ENCODE measurements at regions not wholly inside any gene's neighbourhood (a gene's known extent, or its start where the extent isn't known, plus 50 kb on each side); places are given as distances from the start of the nearest gene placed in this dataset.
"Not testable (repeated sequence)": the region's sequence is repeated elsewhere in the genome, so short reads cannot be mapped to it uniquely, and the experiment has no call there.

DNA sequence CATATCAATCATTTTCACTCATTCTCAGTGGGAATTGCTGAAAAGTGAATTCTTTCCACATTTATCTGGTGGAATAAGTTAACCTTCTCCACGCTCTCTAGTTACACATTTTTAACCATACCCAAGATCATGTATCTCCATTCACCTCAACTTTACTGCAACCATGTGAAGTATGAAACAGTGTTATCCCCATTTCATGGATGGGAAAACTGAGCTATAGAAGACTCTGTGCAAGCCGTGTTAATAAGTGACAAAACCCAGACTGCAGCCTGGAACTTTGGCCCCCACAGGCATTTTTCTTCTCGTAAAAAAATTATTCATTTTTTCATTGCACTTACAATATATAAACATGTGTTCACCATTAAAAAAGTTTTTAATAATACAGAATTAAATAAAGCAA is 82.4 kb upstream of the CCND2 start:
- no peak for DNase-seq

DNA sequence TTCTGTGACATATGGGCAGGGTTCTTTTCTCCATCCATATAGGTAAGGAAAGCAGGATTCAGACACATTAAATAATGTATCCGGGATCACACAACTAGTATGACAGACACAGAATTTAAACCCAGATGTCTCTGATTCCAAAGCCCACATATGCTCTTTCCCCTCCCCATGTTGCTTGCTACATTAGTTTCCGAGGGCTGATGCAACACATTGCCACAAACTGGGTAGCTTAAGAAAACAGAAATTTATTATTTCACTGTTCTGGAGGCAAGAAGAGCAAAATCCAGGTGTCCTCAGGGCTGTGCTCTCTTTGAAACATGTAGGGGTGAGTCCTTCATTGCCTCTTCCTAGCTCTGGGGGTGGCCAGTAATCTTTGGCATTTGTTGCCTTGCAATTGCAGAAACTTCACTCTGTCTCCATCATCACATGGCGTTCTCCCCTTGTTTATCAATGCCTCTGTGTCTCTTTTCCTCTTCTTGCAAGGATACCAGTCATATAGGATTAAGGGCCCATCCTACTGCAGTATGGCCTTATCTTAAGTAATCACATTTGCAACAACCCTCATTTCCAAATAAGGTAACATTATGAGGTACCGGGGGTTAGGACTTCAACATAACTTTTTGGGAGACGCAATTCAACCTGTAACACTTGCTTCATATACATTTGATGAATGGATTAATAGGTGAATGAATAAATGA is 83.0 kb upstream of the CCND2 start:
- DNase-seq = no peak

DNA sequence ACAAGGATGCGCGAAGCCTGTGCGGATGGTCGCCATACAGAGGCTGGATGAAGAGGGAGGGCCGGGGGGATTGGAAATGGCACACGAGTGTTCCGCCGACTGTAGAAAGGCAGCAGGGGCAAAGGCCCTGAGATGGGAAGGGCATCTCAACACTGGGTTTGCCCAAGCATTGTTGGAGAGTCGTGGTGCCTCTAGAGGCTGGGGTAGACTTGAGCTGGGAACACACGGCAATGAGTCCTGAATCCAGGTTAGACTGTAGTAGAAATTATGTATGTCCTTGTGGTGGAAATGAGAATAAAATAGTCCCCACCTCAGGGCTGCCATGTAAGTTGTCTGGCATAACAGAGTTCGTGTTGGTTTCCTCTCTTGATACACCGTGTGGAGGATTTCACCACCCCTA is 83.8 kb upstream of the CCND2 start:
- no peak for DNase-seq

DNA sequence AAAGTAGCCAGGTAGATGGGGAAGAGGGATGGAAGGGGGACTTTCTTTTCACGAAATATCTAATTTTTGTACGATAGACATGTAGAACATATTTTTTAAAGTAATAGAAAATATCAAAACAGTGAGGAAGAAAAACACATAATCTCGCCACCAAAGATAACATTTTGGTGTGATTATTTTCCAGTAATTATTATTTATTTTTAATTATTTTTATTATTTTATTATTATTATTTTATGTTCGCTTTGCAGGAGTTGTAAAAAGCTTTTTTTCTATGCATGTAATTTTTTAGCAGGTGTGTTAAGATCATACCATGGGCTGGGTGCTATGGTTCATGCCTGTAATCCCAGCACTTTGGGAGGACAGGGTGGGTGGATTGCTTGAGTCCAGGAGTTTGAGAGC is 85.6 kb upstream of the CCND2 start:
- no peak for DNase-seq

GRCh38 chr12:4187315-4187714 is 86.2 kb upstream of the CCND2 start:
- not testable (repeated sequence) for DNase-seq

GRCh38 chr12:4178424-4179170 is 95.0 kb upstream of the CCND2 start:
- DNase-seq = no peak

- DNase-seq = no peak
Observed at GRCh38 chr12:4177262-4177661, 96.3 kb upstream of the CCND2 start.

DNA sequence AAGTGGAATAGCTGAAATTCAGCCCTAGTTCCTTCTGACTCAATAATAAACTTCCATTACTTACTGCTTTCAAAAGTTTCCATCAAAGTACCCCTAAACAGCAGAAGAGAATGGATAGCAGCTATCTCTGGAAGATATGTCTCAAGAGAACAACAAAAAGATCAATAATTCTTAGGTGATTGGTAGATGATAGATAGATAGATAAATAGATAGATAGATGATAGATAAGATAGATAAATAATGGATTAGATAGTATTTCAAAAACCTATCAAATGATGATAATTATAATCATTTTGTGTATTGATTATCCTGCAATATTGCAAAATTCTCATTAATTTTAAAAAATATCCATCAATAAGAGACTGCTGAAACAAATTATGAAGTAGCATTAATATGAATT is 97.4 kb upstream of the CCND2 start:
- no peak for DNase-seq

DNA sequence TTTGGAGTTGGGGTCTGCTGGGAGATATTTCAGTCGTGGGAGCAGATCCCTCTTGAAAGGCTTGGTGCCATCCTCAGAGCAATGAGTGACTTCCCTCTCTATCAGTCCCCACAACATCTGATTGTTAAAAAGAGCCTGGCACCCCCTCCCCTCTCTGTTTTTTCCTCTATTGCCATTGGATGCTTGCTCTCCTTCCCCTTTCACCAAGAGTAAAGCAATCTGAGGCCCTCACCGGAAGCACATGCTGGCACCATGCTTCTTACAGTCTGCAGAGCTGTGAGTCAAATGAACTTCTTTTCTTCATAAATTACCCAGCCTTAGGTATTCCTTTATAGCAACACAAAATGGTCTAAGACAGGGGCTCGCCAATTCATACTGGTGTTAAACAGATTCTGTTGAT is 99.1 kb upstream of the CCND2 start:
- no peak for DNase-seq

- no peak for DNase-seq
Observed at GRCh38 chr12:4172999-4173398, 100.6 kb upstream of the CCND2 start.

GRCh38 chr12:4171742-4172141 is 101.8 kb upstream of the CCND2 start:
- DNase-seq = no peak

DNA sequence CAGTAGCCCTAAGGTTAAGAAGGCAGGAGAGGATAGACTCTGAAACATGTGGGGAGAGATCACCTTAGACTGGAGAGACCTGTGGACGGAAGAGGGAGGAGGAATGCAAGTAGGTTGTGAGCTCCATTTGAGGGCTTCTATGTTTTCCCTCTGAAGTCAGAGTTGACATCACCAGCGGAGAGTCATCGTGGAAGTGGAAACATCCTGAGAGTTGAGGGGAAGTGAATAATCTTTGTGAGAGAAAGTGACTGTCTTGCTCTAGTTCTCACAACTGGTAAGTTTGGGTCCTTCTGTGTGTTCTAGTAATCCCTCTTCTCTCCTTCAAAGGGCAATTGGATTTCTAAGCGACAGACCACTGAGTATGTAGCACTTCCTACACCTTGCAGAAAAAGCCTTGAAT is 103.6 kb upstream of the CCND2 start:
- DNase-seq = no peak

- DNase-seq = no peak
Observed at GRCh38 chr12:4169531-4169930, 104.0 kb upstream of the CCND2 start.

- no peak for DNase-seq
Observed at GRCh38 chr12:4168036-4168435, 105.5 kb upstream of the CCND2 start.

- DNase-seq = no peak
Observed at GRCh38 chr12:4164559-4165558, 108.7 kb upstream of the CCND2 start.

DNA sequence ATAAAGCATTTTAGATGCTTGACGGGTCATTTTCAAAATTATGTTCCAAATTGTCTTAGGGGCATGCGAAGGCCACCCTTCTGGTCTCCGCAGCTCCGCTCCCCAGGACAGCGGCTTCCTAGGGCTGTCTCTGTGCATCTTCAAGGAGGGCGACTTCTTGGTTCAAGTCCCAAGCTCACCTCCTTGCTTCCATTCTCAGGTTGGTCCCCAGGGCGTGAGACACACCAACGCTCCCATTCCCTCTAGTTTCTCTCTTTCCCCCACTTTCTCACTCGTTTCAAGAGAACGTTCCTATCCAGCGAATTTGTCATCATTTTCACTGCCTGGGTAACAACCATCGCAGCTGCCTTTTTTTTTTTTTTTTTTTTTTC is 109.4 kb upstream of the CCND2 start:
- no peak for DNase-seq

DNA sequence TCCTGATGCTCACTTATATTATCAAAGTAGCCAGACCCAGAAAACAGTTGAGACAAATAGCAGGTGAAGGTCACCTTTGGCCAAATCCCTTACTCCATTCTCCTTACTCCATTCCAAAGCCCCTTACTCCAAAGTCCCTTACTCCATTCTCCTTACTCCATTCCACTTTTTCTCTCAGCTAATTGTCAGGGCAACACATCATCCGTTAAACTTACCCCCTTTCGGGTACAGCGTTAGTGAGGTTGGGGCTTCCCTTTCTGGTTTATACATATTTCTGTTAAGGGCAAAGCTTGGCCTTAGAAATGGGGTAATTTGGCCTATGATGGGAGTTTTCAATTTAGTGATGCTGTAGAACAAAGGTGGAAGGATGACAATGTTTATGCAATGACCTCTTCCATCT is 111.8 kb upstream of the CCND2 start:
- no peak for DNase-seq

DNA sequence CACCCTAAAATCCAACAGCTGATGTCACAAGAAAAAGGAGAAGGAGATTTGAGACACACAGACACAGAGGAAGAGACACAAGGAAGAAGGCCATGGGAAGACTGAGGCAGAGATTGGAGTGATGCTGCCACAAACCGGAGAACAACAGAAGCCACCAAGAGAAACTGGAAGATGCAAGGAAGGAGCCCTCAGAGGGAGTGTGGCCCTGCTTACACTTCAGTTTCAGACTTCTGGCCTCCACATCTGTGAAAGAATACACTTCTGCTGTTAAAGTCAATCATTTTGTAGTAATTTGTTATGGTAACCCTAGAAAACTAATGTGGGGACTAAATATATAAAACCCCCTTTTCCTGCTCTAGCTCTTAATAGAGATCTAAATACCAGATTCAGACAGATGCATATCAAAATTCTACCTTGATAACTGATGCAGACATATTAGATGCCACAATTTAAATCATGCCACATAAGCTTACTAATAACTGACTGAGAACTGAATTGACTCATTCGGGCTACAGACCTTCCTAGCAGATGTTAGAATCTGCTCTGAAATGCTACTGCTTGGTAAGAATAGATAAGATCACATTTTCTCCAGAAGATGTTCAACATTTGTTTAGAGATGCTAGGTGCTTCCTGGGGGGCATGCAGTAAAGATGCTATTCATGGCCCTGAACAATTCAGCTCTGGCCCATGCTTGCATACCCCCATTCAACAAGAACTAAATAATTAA is 113.1 kb upstream of the CCND2 start:
- no peak for DNase-seq

DNA sequence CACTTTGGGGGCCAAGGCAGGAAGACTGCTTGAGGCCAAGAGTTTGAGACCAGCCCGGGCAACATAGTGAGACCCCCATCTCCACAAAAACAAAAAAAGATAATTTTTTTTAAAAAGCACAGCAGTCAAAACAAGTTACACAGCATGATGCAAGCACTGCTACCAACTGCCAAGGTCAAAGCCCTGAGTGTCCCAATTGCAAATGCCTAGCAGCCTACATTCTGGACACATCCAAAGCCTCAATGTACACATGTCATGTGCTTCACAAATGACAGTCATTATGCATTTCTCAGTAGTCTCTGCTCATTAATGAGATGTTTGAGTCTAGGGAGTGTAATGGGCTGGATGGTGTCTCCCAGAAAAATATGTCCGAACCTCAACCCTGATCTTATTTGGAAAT is 113.7 kb upstream of the CCND2 start:
- no peak for DNase-seq

- DNase-seq = no peak
Observed at GRCh38 chr12:4158306-4158705, 115.3 kb upstream of the CCND2 start.

DNA sequence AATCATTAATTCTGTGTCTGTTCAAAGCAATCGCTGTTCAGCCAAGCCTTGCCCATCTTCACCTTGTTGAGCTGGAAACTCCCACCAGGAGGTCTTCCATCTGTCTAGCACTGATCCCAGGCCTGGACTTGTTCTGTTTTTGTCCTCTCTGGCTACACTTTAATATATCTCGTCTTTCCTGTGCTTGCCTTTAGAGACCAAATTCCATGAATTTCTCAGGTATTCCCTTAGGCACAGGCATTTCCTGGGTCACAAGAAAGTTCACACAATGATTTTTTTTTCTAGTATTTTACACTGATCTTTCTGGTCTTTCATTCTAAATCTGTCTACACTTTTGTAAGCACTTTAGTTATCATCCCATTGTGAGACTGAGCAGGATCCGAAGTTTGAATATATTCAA is 116.4 kb upstream of the CCND2 start:
- DNase-seq = no peak

- DNase-seq = no peak
Observed at GRCh38 chr12:4156317-4156716, 117.2 kb upstream of the CCND2 start.

GRCh38 chr12:4154672-4155225 is 118.8 kb upstream of the CCND2 start:
- no peak for DNase-seq

All from NCI-H510A treated with DMSO at 0.1 percent for 48 hours (cell line).